HG03159 (cell line): ENCODE measurements at regions not wholly inside any gene's neighbourhood (a gene's known extent, or its start where the extent isn't known, plus 50 kb on each side); places are given as distances from the start of the nearest gene placed in this dataset.

Experiments used
- ATAC-seq: cut with Tn5 transposase; IDR thresholded peaks from one replicate; pipeline ENCODE4 v1.9.1; 2021; ENCODE audit warnings: mild to moderate bottlenecking, moderate library complexity; ENCODE audit not compliant: unreplicated experiment

DNA sequence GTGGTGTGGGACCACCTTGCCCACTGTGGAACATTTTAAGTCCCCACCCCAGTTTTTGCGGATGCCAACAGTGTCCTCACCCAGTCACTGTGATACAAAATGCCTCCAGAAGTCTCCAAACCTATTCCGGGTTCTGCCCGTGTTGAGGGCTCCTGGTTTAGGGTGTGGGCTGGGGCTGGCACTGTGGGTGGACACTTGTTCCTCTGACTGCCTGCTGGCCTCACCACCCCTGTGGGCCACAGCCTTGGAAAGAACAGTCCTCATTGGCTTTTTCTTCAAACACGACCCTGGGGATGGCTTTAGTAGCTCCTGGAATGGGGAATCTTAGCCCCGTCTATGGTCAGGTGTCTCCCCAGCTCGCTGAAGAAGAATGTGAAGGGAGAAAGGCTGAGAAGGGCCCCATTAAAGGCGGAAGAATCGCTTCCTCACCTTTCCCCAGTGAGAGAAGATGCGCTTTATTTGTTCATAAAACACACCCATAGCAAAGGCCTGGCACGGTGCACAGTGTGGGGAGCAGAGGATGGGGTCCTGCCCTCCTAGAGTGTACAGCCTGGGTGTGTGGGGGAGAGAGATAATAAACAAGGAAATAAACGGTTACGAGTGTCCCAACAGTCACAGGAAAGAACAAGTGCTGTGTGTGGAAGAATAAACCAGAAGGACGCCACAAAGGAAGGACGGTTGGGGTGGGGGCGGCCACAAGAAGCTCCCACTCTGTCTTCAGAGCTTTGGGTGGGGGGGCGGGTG lies 56.3 kb upstream of the SLC22A11 start:
- no peak for ATAC-seq

DNA sequence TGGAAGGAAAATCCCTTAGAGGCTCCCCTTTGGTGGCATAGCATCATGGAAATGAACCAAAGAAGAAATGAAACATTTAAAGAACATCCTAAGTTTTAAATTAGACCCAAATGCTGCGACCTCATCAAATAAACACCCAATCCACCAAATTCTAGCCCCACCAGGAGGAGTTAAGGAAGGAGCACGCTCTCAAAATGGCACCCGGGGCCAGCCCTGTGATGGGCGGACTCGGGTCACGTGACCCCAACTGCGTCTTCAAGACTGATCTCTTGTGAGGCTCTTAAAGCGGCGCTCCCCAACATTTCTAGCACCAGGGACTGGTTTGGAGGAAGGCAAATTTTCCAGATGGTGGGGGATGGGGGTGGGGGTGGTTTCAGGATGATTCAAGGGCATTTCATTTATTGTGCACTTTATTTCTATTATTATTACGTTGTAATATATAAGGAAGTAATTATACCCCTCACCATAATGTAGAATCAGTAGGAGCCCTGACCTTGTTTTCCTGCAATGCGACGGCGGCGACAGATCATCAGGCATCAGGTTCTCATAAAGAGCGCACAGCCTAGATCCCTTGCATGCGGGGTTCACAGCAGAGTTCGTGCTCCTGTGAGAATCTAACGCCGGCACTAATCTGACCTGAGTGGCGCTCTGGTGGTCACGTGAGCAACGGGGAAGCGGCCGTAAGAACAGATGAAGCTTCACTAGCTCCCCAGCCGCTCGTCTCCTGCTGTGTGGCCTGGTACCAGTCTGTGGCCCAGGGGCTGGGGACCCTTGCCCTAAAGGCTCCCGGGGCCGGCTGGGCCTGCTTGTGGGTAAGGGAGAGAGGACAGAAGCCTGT lies 55.3 kb upstream of the SLC22A11 start:
- no peak for ATAC-seq

DNA sequence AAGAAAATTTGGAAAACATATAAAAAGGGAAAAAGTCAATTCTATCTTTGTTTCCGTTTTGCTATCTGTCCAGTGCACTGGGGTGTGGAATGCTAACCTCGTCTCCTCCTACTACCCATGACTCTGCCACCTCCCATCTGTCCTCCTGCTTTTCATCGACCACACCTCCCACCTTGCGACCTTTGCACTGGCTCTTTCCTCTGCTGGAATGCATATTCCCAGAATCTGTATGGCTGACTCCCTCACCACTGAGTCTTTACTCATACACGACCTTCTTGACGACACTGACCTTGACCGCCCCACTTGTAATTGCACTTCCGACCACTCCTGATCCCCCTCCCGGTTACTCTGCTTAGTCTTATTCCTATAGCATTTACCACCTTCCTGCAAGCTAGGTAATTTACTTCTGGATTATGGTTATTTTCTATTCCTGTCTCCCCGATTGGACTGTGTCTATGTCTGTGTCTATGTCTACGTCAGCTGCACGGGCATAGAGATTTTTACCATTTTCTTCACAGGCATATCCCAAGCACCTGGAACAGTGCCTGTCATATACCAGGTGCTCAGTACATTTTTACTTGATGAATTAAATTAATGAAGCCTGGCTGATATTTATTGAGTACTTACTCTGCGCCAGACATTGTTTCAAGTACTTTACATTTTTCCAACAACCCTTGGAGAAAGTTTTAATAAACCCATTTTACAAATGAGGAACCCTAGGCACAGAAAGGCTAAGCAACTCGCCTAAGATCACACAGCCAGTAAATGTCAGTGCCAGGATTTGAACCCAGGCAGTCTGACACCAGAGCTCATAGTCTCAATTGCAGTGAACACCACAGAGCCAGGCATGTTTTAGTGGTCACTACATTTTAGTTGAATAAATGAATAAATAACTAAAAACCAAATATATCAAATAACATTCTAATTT lies 54.0 kb upstream of the SLC22A11 start:
- no peak for ATAC-seq

DNA sequence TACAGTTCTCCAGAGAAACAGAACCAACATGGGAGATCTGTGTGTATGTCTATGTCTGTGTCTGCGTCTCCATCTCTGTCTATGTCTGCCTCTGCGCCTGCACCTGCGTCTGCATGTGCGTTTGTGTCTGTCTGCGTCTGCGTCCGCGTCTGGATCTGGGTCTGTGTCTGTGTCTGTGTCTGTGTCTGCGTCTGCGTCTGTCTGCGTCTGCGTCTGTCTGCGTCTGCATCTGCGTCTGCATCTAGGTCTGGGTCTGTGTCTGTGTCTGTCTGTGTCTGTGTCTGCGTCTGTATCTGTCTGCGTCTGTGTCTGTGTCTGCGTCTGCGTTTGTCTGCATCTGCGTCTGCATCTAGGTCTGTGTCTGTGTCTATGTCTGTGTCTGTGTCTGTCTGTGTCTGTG lies 53.1 kb upstream of the SLC22A11 start:
- no peak for ATAC-seq

DNA sequence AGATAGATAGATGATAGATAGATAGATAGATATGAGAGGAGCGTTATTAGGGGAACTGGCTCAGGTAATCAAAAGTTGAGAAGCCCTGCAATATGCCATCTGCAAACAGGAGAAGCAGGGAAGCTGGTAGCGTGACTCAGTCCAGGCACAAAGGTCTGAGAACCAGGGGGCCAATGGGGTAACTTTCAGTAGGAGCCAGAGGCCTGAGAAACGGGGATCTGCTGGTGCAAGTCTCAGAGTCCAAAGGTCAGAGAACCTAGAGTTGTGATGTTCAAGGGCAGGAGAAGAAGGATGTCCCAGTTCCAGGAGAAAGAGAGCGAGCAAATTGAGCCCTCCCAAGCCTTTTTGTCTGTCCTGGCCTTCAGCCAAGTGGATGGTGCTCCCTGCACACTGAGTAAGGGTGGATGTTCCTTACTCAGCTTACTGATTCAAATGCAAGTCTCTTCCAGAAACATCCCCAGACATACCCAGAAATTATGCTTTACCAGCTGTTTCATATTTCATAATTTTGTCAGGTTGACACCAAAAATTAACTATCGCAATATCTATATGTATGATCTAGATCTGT lies 52.5 kb upstream of the SLC22A11 start:
- ATAC-seq = no peak

DNA sequence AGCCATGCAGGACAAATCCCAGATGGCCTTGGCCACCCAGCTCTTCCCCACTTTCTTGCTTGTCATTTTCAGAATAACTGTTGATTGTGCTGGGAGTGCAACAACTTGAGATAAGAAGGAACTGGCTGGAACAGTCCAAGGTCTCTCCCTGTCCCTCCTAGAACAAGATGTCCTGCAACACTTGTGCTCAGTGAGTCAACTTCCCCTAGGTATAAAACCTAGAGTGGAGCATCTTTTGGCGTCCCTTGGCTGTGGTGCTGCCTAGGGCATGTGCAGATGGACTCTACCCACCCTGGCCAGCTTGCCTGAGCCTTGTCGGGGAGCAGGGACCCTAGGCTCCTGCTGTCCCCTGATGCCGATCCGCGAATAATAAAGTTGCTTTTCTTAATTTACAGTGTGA lies 50.7 kb upstream of the SLC22A11 start:
- ATAC-seq = no peak
